Stromal cell of bone marrow (primary cell): ENCODE measurements at regions not wholly inside any gene's neighbourhood (a gene's known extent, or its start where the extent isn't known, plus 50 kb on each side); places are given as distances from the start of the nearest gene placed in this dataset.
A peak's percentile ranks its signal among the peaks of the same experiment; 100 is the strongest.
"Not testable (repeated sequence)": the region's sequence is repeated elsewhere in the genome, so short reads cannot be mapped to it uniquely, and the experiment has no call there.

Experiments used
- DNase-seq: peaks from one replicate; pipeline ENCODE4 v3.0.0-alpha.2; 2012; ENCODE audit warnings: low read depth

GRCh38 chr4:104549736-104550135 is 55.0 kb upstream of the CXXC4 start:
- DNase-seq = no peak

GRCh38 chr4:104559502-104559901 is 64.8 kb upstream of the CXXC4 start:
- DNase-seq = no peak

GRCh38 chr4:104571341-104571740 is 76.6 kb upstream of the CXXC4 start:
- no peak for DNase-seq

- DNase-seq = no peak
Measured at GRCh38 chr4:104574371-104574770, 79.7 kb upstream of the CXXC4 start.

GRCh38 chr4:104575278-104575677 is 80.6 kb upstream of the CXXC4 start:
- no peak for DNase-seq

GRCh38 chr4:104577405-104577804 is 82.7 kb upstream of the CXXC4 start:
- DNase-seq = no peak

GRCh38 chr4:104581476-104581875 is 86.8 kb upstream of the CXXC4 start:
- DNase-seq = not testable (repeated sequence)

- not testable (repeated sequence) for DNase-seq
Measured at GRCh38 chr4:104582056-104582455, 87.4 kb upstream of the CXXC4 start.

GRCh38 chr4:104589264-104589868 is 94.7 kb upstream of the CXXC4 start:
- DNase-seq = no peak

GRCh38 chr4:104591510-104591911 is 96.8 kb upstream of the CXXC4 start:
- no peak for DNase-seq

GRCh38 chr4:104592183-104592582 is 97.5 kb upstream of the CXXC4 start:
- DNase-seq = no peak

- DNase-seq = peak; percentile 7
Measured at GRCh38 chr4:104593019-104593418, 98.3 kb upstream of the CXXC4 start.

- no peak for DNase-seq
Measured at GRCh38 chr4:104596189-104596588, 101.5 kb upstream of the CXXC4 start.

- no peak for DNase-seq
Measured at GRCh38 chr4:104615496-104615895, 120.8 kb upstream of the CXXC4 start.

- DNase-seq = no peak
Measured at GRCh38 chr4:104615926-104616325, 121.2 kb upstream of the CXXC4 start.

GRCh38 chr4:104616401-104616820 is 121.7 kb upstream of the CXXC4 start:
- no peak for DNase-seq

- DNase-seq = no peak
Measured at GRCh38 chr4:104625706-104626105, 131.0 kb upstream of the CXXC4 start.

GRCh38 chr4:104629601-104630000 is 134.9 kb upstream of the CXXC4 start:
- DNase-seq = no peak

GRCh38 chr4:104630272-104630671 is 135.6 kb upstream of the CXXC4 start:
- no peak for DNase-seq

- DNase-seq = no peak
Measured at GRCh38 chr4:104631000-104631399, 136.3 kb upstream of the CXXC4 start.

GRCh38 chr4:104641418-104641817 is 146.7 kb upstream of the CXXC4 start:
- no peak for DNase-seq

- no peak for DNase-seq
Measured at GRCh38 chr4:104642521-104642920, 147.8 kb upstream of the CXXC4 start.

GRCh38 chr4:104643805-104644204 is 149.1 kb upstream of the CXXC4 start:
- DNase-seq = no peak

GRCh38 chr4:104649631-104650030 is 154.9 kb upstream of the CXXC4 start:
- DNase-seq = no peak

- not testable (repeated sequence) for DNase-seq
Measured at GRCh38 chr4:104662269-104662668, 167.6 kb upstream of the CXXC4 start.
